HepG2 (cell line): ENCODE measurements at regions not wholly inside any gene's neighbourhood (a gene's known extent, or its start where the extent isn't known, plus 50 kb on each side); places are given as distances from the start of the nearest gene placed in this dataset.
A peak's percentile ranks its signal among the peaks of the same experiment; 100 is the strongest.

Experiments
- AKAP8 ChIP-seq: sonication (generic); formaldehyde crosslinking; IDR thresholded peaks from 2 replicates; pipeline ENCODE4 v1.5.1; 2020; ENCODE audit warnings: mild to moderate bottlenecking, missing genetic modification reagents
- GABPB1 ChIP-seq: IDR thresholded peaks from 2 replicates; pipeline ENCODE4 v1.6.1; 2016; ENCODE audit warnings: mild to moderate bottlenecking, missing genetic modification reagents, moderate library complexity, missing compliant biosample characterization
- HMGA1 ChIP-seq: sonication (generic); formaldehyde crosslinking; conservative IDR thresholded peaks from 2 replicates; pipeline ENCODE4 v1.4.0; 2020; ENCODE audit warnings: missing genetic modification reagents
- JUNB ChIP-seq: sonication (generic); formaldehyde crosslinking; IDR thresholded peaks from 2 replicates; pipeline ENCODE4 v1.8.0; 2022; ENCODE audit warnings: missing genetic modification reagents, mild to moderate bottlenecking, borderline replicate concordance
- NR2F6 ChIP-seq, 2 experiments: IDR thresholded peaks; 2 replicates each; pipeline ENCODE4 v1.6.1; 2016; ENCODE audit warnings: antibody characterized with exemption in 1 of 2, mild to moderate bottlenecking in 1 of 2
- PHF5A ChIP-seq: IDR thresholded peaks from one replicate; pipeline ENCODE4 v1.6.1; 2018; ENCODE audit warnings: low read depth, missing genetic modification reagents; ENCODE audit not compliant: unreplicated experiment
- RFX5 ChIP-seq: IDR thresholded peaks from 2 replicates; pipeline ENCODE4 v1.6.1; 2011; ENCODE audit warnings: low read depth, low read length, improper control_type of control experiment
- SKI ChIP-seq: fragments of 450-650 bp; IDR thresholded peaks from one replicate; pipeline ENCODE4 v1.6.1; 2018; ENCODE audit warnings: mild to moderate bottlenecking; ENCODE audit not compliant: partially characterized antibody
- SMC3 ChIP-seq: IDR thresholded peaks from 2 replicates; pipeline ENCODE4 v1.6.1; 2011; ENCODE audit warnings: low read length, improper control_type of control experiment
- ZBTB20 ChIP-seq: sonication (generic); formaldehyde crosslinking; IDR thresholded peaks from 2 replicates; pipeline ENCODE4 v1.8.1; 2023; ENCODE audit warnings: missing genetic modification reagents, low read depth, mild to moderate bottlenecking, borderline replicate concordance
- ZFY ChIP-seq: sonication (generic); formaldehyde crosslinking; IDR thresholded peaks from 2 replicates; pipeline ENCODE4 v1.4.0; 2020; ENCODE audit warnings: missing genetic modification reagents
- ZNF10 ChIP-seq: sonication (generic); formaldehyde crosslinking; IDR thresholded peaks from 2 replicates; pipeline ENCODE4 v1.4.0; 2020; ENCODE audit warnings: mild to moderate bottlenecking, low read depth, missing genetic modification reagents, borderline replicate concordance
- ZNF12 ChIP-seq: sonication (generic); formaldehyde crosslinking; IDR thresholded peaks from 2 replicates; pipeline ENCODE4 v1.5.0; 2020; ENCODE audit warnings: missing genetic modification reagents
- ZNF24 ChIP-seq: fragments of 450-650 bp; IDR thresholded peaks from 2 replicates; pipeline ENCODE4 v1.6.1; 2017; ENCODE audit warnings: antibody characterized with exemption, mild to moderate bottlenecking
- ZNF546 ChIP-seq: sonication (generic); formaldehyde crosslinking; conservative IDR thresholded peaks from 2 replicates; pipeline ENCODE4 v1.8.1; 2023; ENCODE audit warnings: mild to moderate bottlenecking, missing genetic modification reagents
- ZNF547 ChIP-seq: sonication (generic); formaldehyde crosslinking; IDR thresholded peaks from 2 replicates; pipeline ENCODE4 v1.5.1; 2020; ENCODE audit warnings: mild to moderate bottlenecking, missing genetic modification reagents
- ZNF605 ChIP-seq: sonication (generic); formaldehyde crosslinking; IDR thresholded peaks from 2 replicates; pipeline ENCODE4 v1.8.0; 2022; ENCODE audit warnings: mild to moderate bottlenecking, missing genetic modification reagents
- ZNF737 ChIP-seq: sonication (generic); formaldehyde crosslinking; IDR thresholded peaks from 2 replicates; pipeline ENCODE4 v1.5.0; 2020; ENCODE audit warnings: missing genetic modification reagents, mild to moderate bottlenecking, borderline replicate concordance
- ZNF776 ChIP-seq: sonication (generic); formaldehyde crosslinking; IDR thresholded peaks from 2 replicates; pipeline ENCODE4 v1.4.0; 2020; ENCODE audit warnings: mild to moderate bottlenecking, missing genetic modification reagents
- ZNF788 ChIP-seq: sonication (generic); formaldehyde crosslinking; IDR thresholded peaks from 2 replicates; pipeline ENCODE4 v1.5.0; 2020; ENCODE audit warnings: mild to moderate bottlenecking, missing genetic modification reagents, borderline replicate concordance
- ZSCAN20 ChIP-seq: sonication (generic); formaldehyde crosslinking; IDR thresholded peaks from 2 replicates; pipeline ENCODE4 v1.4.0; 2020; ENCODE audit warnings: missing genetic modification reagents, mild to moderate bottlenecking, borderline replicate concordance
- ZUFSP ChIP-seq: sonication (generic); formaldehyde crosslinking; IDR thresholded peaks from 2 replicates; pipeline ENCODE4 v1.9.0; 2021; ENCODE audit warnings: missing genetic modification reagents, mild to moderate bottlenecking, borderline replicate concordance
- TF ChIP-seq, protein P1 (sequence below): sonication (generic); formaldehyde crosslinking; IDR thresholded peaks from 2 replicates; pipeline ENCODE4 v1.4.0; 2020; ENCODE audit warnings: low read depth, mild to moderate bottlenecking, missing genetic modification reagents
- TF ChIP-seq, protein P2 (sequence below): IDR thresholded peaks from 2 replicates; pipeline ENCODE4 v1.6.1; 2016; ENCODE audit warnings: low read depth, control low read depth
- TF ChIP-seq, protein P3 (sequence below): IDR thresholded peaks from 2 replicates; pipeline ENCODE4 v1.6.1; 2016; ENCODE audit warnings: missing compliant biosample characterization, missing genetic modification reagents, borderline replicate concordance

- TF ChIP-seq NR2F6 (IDR thresholded peaks at IDR 0.05) (peak; percentile 69), NR2F6 (CRISPR knock-in tag; IDR thresholded peaks at IDR 0.05) (peak; percentile 70), ZSCAN20 (CRISPR knock-in tag) (no peak), AKAP8 (CRISPR knock-in tag) (no peak), ZNF547 (CRISPR knock-in tag) (no peak), SMC3 (no peak), JUNB (no peak), GABPB1 (CRISPR knock-in tag) (no peak), ZFY (CRISPR knock-in tag) (peak; percentile 37; the same call in 1 of the 2 replicates), ZNF605 (CRISPR knock-in tag) (no peak), ZNF788 (CRISPR knock-in tag) (no peak), RFX5 (no peak), ZNF24 (no peak), ZNF737 (CRISPR knock-in tag) (no peak), ZNF776 (CRISPR knock-in tag) (no peak), SKI (no peak), ZNF12 (CRISPR knock-in tag) (0 out of 2 replicates have a peak, but pooled peaks have one; percentile 7), PHF5A (CRISPR knock-in tag) (no peak), ZNF10 (CRISPR knock-in tag) (no peak), ZUFSP (CRISPR knock-in tag) (no peak), ZBTB20 (CRISPR knock-in tag) (no peak), HMGA1 (CRISPR knock-in tag) (no peak), ZNF546 (CRISPR knock-in tag) (no peak)
- TF ChIP-seq, protein P1, sequence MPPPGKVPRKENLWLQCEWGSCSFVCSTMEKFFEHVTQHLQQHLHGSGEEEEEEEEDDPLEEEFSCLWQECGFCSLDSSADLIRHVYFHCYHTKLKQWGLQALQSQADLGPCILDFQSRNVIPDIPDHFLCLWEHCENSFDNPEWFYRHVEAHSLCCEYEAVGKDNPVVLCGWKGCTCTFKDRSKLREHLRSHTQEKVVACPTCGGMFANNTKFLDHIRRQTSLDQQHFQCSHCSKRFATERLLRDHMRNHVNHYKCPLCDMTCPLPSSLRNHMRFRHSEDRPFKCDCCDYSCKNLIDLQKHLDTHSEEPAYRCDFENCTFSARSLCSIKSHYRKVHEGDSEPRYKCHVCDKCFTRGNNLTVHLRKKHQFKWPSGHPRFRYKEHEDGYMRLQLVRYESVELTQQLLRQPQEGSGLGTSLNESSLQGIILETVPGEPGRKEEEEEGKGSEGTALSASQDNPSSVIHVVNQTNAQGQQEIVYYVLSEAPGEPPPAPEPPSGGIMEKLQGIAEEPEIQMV (CRISPR knock-in tag): no peak
- TF ChIP-seq, protein P2, sequence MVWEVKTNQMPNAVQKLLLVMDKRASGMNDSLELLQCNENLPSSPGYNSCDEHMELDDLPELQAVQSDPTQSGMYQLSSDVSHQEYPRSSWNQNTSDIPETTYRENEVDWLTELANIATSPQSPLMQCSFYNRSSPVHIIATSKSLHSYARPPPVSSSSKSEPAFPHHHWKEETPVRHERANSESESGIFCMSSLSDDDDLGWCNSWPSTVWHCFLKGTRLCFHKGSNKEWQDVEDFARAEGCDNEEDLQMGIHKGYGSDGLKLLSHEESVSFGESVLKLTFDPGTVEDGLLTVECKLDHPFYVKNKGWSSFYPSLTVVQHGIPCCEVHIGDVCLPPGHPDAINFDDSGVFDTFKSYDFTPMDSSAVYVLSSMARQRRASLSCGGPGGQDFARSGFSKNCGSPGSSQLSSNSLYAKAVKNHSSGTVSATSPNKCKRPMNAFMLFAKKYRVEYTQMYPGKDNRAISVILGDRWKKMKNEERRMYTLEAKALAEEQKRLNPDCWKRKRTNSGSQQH: no peak
- TF ChIP-seq, protein P3, sequence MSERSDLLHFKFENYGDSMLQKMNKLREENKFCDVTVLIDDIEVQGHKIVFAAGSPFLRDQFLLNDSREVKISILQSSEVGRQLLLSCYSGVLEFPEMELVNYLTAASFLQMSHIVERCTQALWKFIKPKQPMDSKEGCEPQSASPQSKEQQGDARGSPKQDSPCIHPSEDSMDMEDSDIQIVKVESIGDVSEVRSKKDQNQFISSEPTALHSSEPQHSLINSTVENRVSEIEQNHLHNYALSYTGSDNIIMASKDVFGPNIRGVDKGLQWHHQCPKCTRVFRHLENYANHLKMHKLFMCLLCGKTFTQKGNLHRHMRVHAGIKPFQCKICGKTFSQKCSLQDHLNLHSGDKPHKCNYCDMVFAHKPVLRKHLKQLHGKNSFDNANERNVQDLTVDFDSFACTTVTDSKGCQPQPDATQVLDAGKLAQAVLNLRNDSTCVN (CRISPR knock-in tag): no peak
Observed at GRCh38 chr14:71228711-71229110, 321.5 kb downstream of the PCNX1 start (continued).
